Suprapubic skin (tissue), 4 donors: ENCODE measurements at regions not wholly inside any gene's neighbourhood (a gene's known extent, or its start where the extent isn't known, plus 50 kb on each side); places are given as distances from the start of the nearest gene placed in this dataset.

Experiments used
- DNase-seq, 2 donors: peaks; one replicate each; pipeline ENCODE4 v3.0.0-alpha.2; 2019; ENCODE audit warnings: low spot score in 2 of 2
- H3K27ac ChIP-seq: fragments of 200-600 bp; sonication (generic); one replicate; pipeline ENCODE4 v1.5.1; 2019
- H3K27me3 ChIP-seq: fragments of 200-600 bp; sonication (generic); one replicate; pipeline ENCODE4 v1.5.1; 2019
- H3K36me3 ChIP-seq: fragments of 200-600 bp; sonication (generic); one replicate; pipeline ENCODE4 v1.5.1; 2019
- H3K4me1 ChIP-seq: fragments of 200-600 bp; sonication (generic); one replicate; pipeline ENCODE4 v1.5.1; 2019
- H3K4me3 ChIP-seq: fragments of 200-600 bp; sonication (generic); one replicate; pipeline ENCODE4 v1.5.1; 2019; ENCODE audit warnings: mild to moderate bottlenecking
- H3K9me3 ChIP-seq: fragments of 200-600 bp; sonication (generic); one replicate; pipeline ENCODE4 v1.5.1; 2019
- CTCF ChIP-seq, 2 donors: fragments of 200-600 bp in 1 of 2; fragments of 450-650 bp in 1 of 2; sonication (generic) in 1 of 2; IDR thresholded peaks; one replicate each; pipeline ENCODE4 v1.5.1; 2016 to 2019; ENCODE audit warnings: antibody characterized with exemption in 2 of 2, mild to moderate bottlenecking in 1 of 2, moderate library complexity in 1 of 2
- EP300 ChIP-seq: sonication (generic); formaldehyde crosslinking; IDR thresholded peaks from one replicate; pipeline ENCODE4 v1.6.1; 2017; ENCODE audit warnings: antibody characterized with exemption
- POLR2A ChIP-seq, 2 donors: fragments of 450-650 bp; IDR thresholded peaks; one replicate each; pipeline ENCODE4 v1.6.1; 2017; ENCODE audit warnings: antibody characterized with exemption in 2 of 2, mild to moderate bottlenecking in 2 of 2, moderate library complexity in 2 of 2
- POLR2AphosphoS5 ChIP-seq, 3 donors: sonication (generic); formaldehyde crosslinking; IDR thresholded peaks; one replicate each; pipeline ENCODE4 v1.6.1; 2017; ENCODE audit warnings: antibody characterized with exemption in 3 of 3
- WGBS: methylation state at CpG from one replicate; pipeline ENCODE4 v1.1.5; 2018; 5-methylcytosine and 5-hydroxymethylcytosine counted together

- no peaks in the 10 kb centered on the region for H3K4me1 ChIP-seq
- H3K4me3 ChIP-seq: no peak overlapping the region
- H3K36me3 ChIP-seq: no peaks in the 10 kb centered on the region
- 54% methylated on average over 4 of the region's 4 CpGs for WGBS
- DNase-seq: no peak
- H3K27ac ChIP-seq: no peak overlapping the region
- H3K27me3 ChIP-seq: no peaks in the 10 kb centered on the region
- TF ChIP-seq CTCF (IDR thresholded peaks at IDR 0.05): no peak
- no peak for TF ChIP-seq EP300
- no peaks in the 10 kb centered on the region for H3K9me3 ChIP-seq
Observed at GRCh38 chr11:80632691-80633090, 1191.9 kb upstream of the TENM4 start.

- H3K27ac ChIP-seq: no peak overlapping the region
- no peak overlapping the region for H3K4me3 ChIP-seq
- no peaks in the 10 kb centered on the region for H3K27me3 ChIP-seq
- H3K9me3 ChIP-seq: no peaks in the 10 kb centered on the region
- TF ChIP-seq POLR2AphosphoS5 (IDR thresholded peaks at IDR 0.05) (no peak), POLR2A (IDR thresholded peaks at IDR 0.05) (no peak), EP300 (no peak), CTCF (IDR thresholded peaks at IDR 0.05) (no peak)
- whole genome bisulfite sequencing: 79% methylated on average over 2 of the region's 2 CpGs
- H3K4me1 ChIP-seq: no peaks in the 10 kb centered on the region
- no peaks in the 10 kb centered on the region for H3K36me3 ChIP-seq
- no peak for DNase-seq
Observed at GRCh38 chr11:80632156-80632555, 1191.3 kb upstream of the TENM4 start.

GRCh38 chr11:80629466-80629865 lies 1188.6 kb upstream of the TENM4 start:
- Histone ChIP-seq H3K9me3 (no peaks in the 10 kb centered on the region), H3K4me1 (no peaks in the 10 kb centered on the region), H3K27ac (no peak overlapping the region), H3K27me3 (no peaks in the 10 kb centered on the region), H3K4me3 (no peak overlapping the region), H3K36me3 (no peaks in the 10 kb centered on the region)
- WGBS: 89% methylated on average over 2 of the region's 2 CpGs
- no peak for DNase-seq
- TF ChIP-seq POLR2A (IDR thresholded peaks at IDR 0.05): no peak

GRCh38 chr11:80627364-80627763 lies 1186.5 kb upstream of the TENM4 start:
- no peak overlapping the region for H3K4me3 ChIP-seq
- no peaks in the 10 kb centered on the region for H3K36me3 ChIP-seq
- no peak for TF ChIP-seq POLR2A (IDR thresholded peaks at IDR 0.05)
- no peak for TF ChIP-seq CTCF (IDR thresholded peaks at IDR 0.05)
- TF ChIP-seq POLR2AphosphoS5 (IDR thresholded peaks at IDR 0.05): no peak
- no peak for TF ChIP-seq EP300
- WGBS: 70% methylated on average over 1 of the region's 1 CpG
- DNase-seq: no peak
- no peaks in the 10 kb centered on the region for H3K9me3 ChIP-seq
- no peak overlapping the region for H3K27ac ChIP-seq
- no peaks in the 10 kb centered on the region for H3K4me1 ChIP-seq
- no peaks in the 10 kb centered on the region for H3K27me3 ChIP-seq

- H3K4me3 ChIP-seq: no peak overlapping the region
Observed at GRCh38 chr11:80626721-80627120, 1185.9 kb upstream of the TENM4 start.

GRCh38 chr11:80625563-80625962 lies 1184.7 kb upstream of the TENM4 start:
- no peak overlapping the region for H3K27ac ChIP-seq
- no peaks in the 10 kb centered on the region for H3K27me3 ChIP-seq
- no peak for DNase-seq
- 51% methylated on average over 3 of the region's 3 CpGs for WGBS
- TF ChIP-seq EP300: no peak
- no peak for TF ChIP-seq CTCF (IDR thresholded peaks at IDR 0.05)
- no peak for TF ChIP-seq POLR2AphosphoS5 (IDR thresholded peaks at IDR 0.05)
- no peak for TF ChIP-seq POLR2A (IDR thresholded peaks at IDR 0.05)
- H3K36me3 ChIP-seq: no peaks in the 10 kb centered on the region
- no peak overlapping the region for H3K4me3 ChIP-seq
- no peaks in the 10 kb centered on the region for H3K4me1 ChIP-seq
- no peaks in the 10 kb centered on the region for H3K9me3 ChIP-seq

More at GRCh38 chr11:80626721-80627120, 1185.9 kb upstream of the TENM4 start:
- no peaks in the 10 kb centered on the region for H3K9me3 ChIP-seq
- no peak for DNase-seq
- no peak for TF ChIP-seq POLR2AphosphoS5 (IDR thresholded peaks at IDR 0.05)
- H3K4me1 ChIP-seq: no peaks in the 10 kb centered on the region
- H3K27ac ChIP-seq: no peak overlapping the region
- no peaks in the 10 kb centered on the region for H3K36me3 ChIP-seq
- H3K27me3 ChIP-seq: no peaks in the 10 kb centered on the region
- 83% methylated on average over 4 of the region's 4 CpGs for WGBS
